ENCODE measurements at regions not wholly inside any gene's neighbourhood (a gene's known extent, or its start where the extent isn't known, plus 50 kb on each side); places are given as distances from the start of the nearest gene placed in this dataset.

GRCh38 chr2:54366487-54367280, 89.4 kb upstream of the SPTBN1 start:
- intact Hi-C loops (cut with DNase I), result no loop called here
- Histone ChIP-seq H3K27ac (ENCODE audit: low read depth in 2 of 2, low read length in 2 of 2) (no peak overlapping the region), H3K4me3 (ENCODE audit: low read length in 3 of 3) (no peak overlapping the region), H3K27me3 (ENCODE audit: control insufficient read depth, insufficient read depth, low read length) (no peaks in the 10 kb centered on the region), H3K36me3 (ENCODE audit: control insufficient read depth in 2 of 3, insufficient read depth in 3 of 3, low read length in 3 of 3) (no peaks in the 10 kb centered on the region), H3K9ac (ENCODE audit: low read length in 3 of 3) (no peak overlapping the region), H3K4me1 (ENCODE audit: control insufficient read depth in 2 of 3, insufficient read depth in 2 of 3, low read depth in 1 of 3, low read length in 3 of 3) (peaks cover 0 to 7% (median 4%) of the 10 kb centered on the region in 3 donors), H3K9me3 (ENCODE audit: control insufficient read depth in 2 of 3, insufficient read depth in 1 of 3, low read length in 3 of 3) (peaks cover 0 to 8% (median 0%) of the 10 kb centered on the region in 3 donors)
- FAIRE-seq, result no peak
- no peak for DNase-seq
- no peak for TF ChIP-seq CTCF (IDR thresholded peaks at IDR 0.05; ENCODE audit: borderline replicate concordance, extremely low read depth, insufficient read depth)

DNA sequence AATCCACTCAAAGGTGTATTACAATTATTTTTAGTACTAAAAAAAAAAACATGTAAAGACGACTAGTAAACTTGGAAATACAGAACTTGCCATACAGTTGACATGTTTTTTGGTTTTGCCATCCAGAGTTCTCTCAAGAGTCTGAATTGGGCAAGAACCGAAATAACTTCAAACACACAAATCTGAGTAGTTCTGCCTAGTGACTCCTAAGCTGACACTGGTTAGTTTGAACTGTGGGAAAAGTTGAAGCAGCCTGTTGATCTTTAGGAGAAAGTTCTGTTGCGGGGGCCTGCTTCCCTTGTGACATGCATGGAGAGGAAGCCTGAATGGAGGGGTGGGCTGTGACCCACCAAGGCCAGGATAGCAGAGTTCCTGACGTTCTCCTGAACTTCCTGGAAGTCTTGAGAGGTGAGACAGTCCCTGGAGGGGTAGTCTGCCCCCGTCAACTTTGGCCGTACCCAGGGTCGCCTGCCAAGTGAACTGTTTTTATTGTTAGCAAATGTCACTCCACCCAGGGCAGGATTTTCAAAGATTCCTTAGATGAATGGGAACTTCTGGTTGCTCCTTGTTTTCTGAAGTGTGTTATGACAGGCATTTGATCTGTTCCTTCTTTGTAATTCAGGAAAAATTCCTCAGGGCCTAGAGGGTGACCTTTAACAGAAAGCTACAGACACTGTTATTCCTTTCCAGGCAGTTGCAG, 85.6 kb upstream of the SPTBN1 start:
- H3K4me1 ChIP-seq (ENCODE audit: control insufficient read depth in 2 of 3, insufficient read depth in 2 of 3, low read depth in 1 of 3, low read length in 3 of 3), result peaks cover 0 to 11% (median 9%) of the 10 kb centered on the region in 3 donors
- H3K36me3 ChIP-seq (ENCODE audit: control insufficient read depth in 2 of 3, insufficient read depth in 3 of 3, low read length in 3 of 3), result no peaks in the 10 kb centered on the region
- no peak overlapping the region for H3K9ac ChIP-seq (ENCODE audit: low read length in 3 of 3)
- intact Hi-C loops (cut with DNase I), result no loop called here
- no peak for FAIRE-seq
- peak overlapping the region; percentile 45 to 54 for H3K27ac ChIP-seq (ENCODE audit: low read depth in 2 of 2, low read length in 2 of 2)
- DNase-seq, result no peak
- TF ChIP-seq CTCF (IDR thresholded peaks at IDR 0.05; ENCODE audit: borderline replicate concordance, extremely low read depth, insufficient read depth), result no peak
- no peaks in the 10 kb centered on the region for H3K27me3 ChIP-seq (ENCODE audit: control insufficient read depth, insufficient read depth, low read length)
- no peak overlapping the region for H3K4me3 ChIP-seq (ENCODE audit: low read length in 3 of 3)
- peaks cover 0 to 8% (median 0%) of the 10 kb centered on the region in 3 donors for H3K9me3 ChIP-seq (ENCODE audit: control insufficient read depth in 2 of 3, insufficient read depth in 1 of 3, low read length in 3 of 3)

DNA sequence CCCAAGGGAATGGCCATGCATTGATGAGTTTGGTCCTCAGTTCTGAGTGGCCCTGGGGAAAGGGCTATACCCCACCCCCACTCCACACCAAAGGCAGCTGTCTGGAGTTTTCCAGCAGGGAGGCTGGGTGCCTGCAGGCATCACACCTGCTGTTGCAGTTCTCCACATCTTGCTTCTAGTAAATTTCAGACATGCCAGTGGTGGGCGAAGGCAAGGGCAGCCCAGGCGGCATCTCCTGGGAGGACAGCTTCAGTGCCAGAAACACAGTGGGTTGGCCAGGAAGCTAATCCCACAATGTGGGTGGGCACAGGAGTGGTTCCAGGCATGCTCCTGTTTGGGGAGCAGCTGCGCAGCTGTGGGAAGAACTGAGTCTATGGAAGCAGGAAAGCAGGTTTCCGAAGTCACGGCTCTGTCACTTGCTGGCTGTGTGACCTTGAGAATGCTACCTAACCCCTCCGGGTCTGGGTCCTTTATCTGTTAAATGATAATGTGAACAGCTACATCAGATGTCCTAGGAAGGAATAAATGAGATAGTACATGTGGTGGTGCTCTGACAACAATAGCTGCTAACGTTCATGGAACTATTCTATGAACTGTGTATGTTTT, 84.6 kb upstream of the SPTBN1 start:
- no peak overlapping the region for H3K4me3 ChIP-seq (ENCODE audit: low read length in 3 of 3)
- peaks cover 0 to under 1% (median 0%) of the 10 kb centered on the region in 3 donors for H3K9me3 ChIP-seq (ENCODE audit: control insufficient read depth in 2 of 3, insufficient read depth in 1 of 3, low read length in 3 of 3)
- peaks cover 0 to 11% (median 9%) of the 10 kb centered on the region in 3 donors for H3K4me1 ChIP-seq (ENCODE audit: control insufficient read depth in 2 of 3, insufficient read depth in 2 of 3, low read depth in 1 of 3, low read length in 3 of 3)
- FAIRE-seq (no peak), DNase-seq (no peak)
- H3K27ac ChIP-seq (ENCODE audit: low read depth in 2 of 2, low read length in 2 of 2), result peak overlapping the region; percentile 45 to 54
- H3K36me3 ChIP-seq (ENCODE audit: control insufficient read depth in 2 of 3, insufficient read depth in 3 of 3, low read length in 3 of 3), result no peaks in the 10 kb centered on the region
- no peak for TF ChIP-seq CTCF (IDR thresholded peaks at IDR 0.05; ENCODE audit: borderline replicate concordance, extremely low read depth, insufficient read depth)
- no peaks in the 10 kb centered on the region for H3K27me3 ChIP-seq (ENCODE audit: control insufficient read depth, insufficient read depth, low read length)
- intact Hi-C loops (cut with DNase I), result no loop called here
- H3K9ac ChIP-seq (ENCODE audit: low read length in 3 of 3), result no peak overlapping the region

Data from kidney (tissue), 13 donors.